PC-3 (cell line): ENCODE measurements at regions not wholly inside any gene's neighbourhood (a gene's known extent, or its start where the extent isn't known, plus 50 kb on each side); places are given as distances from the start of the nearest gene placed in this dataset.

Experiments
- ATAC-seq: fragments of 200-7000 bp; cut with Tn5 transposase; 2 replicates; pipeline ENCODE4 v1.9.1; 2020; ENCODE audit warnings: mild to moderate bottlenecking, moderate library complexity
- BruUV-seq: library from RNA; stranded (reverse); fragments of 400-500 nt; replicated peaks from 2 replicates; lab custom pipeline; 2021; lab: Mats Ljungman, UMichigan
- CTCF ChIA-PET: fragments of 300-600 bp; sonication (Branson Sonifier 250); formaldehyde crosslinking; loops from one replicate; lab custom pipeline; 2022; ENCODE audit warnings: antibody characterized with exemption; lab: Charles Lee
- POLR2A ChIA-PET: fragments of 300-600 bp; sonication (Branson Sonifier 250); formaldehyde crosslinking; loops from one replicate; lab custom pipeline; 2022; ENCODE audit warnings: antibody characterized with exemption; ENCODE audit not compliant: unreplicated experiment; lab: Charles Lee
- DNase-seq: peaks from one replicate; pipeline ENCODE4 v3.0.0-alpha.2; 2015
- H2AFZ ChIP-seq: fragments of 300-600 bp; sonication (generic); 2 replicates; pipeline ENCODE4 v1.6.0; 2016; ENCODE audit warnings: antibody characterized with exemption, low read length
- H3F3A ChIP-seq: fragments of 300-600 bp; sonication (generic); one replicate; pipeline ENCODE4 v1.6.0; 2017; ENCODE audit warnings: antibody characterized with exemption, low read length, control low read depth, mild to moderate bottlenecking; ENCODE audit not compliant: unreplicated experiment
- H3K27ac ChIP-seq: fragments of 300-600 bp; sonication (generic); 2 replicates; pipeline ENCODE4 v1.5.1; 2016; ENCODE audit warnings: mild to moderate bottlenecking, low read length
- H3K27me3 ChIP-seq: fragments of 300-600 bp; sonication (generic); 2 replicates; pipeline ENCODE4 v1.6.1; 2016; ENCODE audit warnings: low read length, mixed read lengths
- H3K36me3 ChIP-seq: fragments of 300-600 bp; sonication (generic); 2 replicates; pipeline ENCODE4 v1.6.1; 2016; ENCODE audit warnings: low read depth, mixed run types, low read length, mixed read lengths
- H3K4me1 ChIP-seq: fragments of 300-600 bp; sonication (generic); 2 replicates; pipeline ENCODE4 v1.5.1; 2016; ENCODE audit warnings: low read length; ENCODE audit not compliant: insufficient read depth
- H3K4me2 ChIP-seq: fragments of 300-600 bp; sonication (generic); 2 replicates; pipeline ENCODE4 v1.6.0; 2016; ENCODE audit warnings: low read length
- H3K4me3 ChIP-seq: fragments of 300-600 bp; sonication (generic); 2 replicates; pipeline ENCODE4 v1.5.1; 2016; ENCODE audit warnings: mild to moderate bottlenecking, low read length, mixed read lengths
- H3K79me2 ChIP-seq: fragments of 300-600 bp; sonication (generic); 2 replicates; pipeline ENCODE4 v1.6.1; 2017; ENCODE audit warnings: low read length, mixed read lengths
- H3K9ac ChIP-seq: fragments of 300-600 bp; sonication (generic); 2 replicates; pipeline ENCODE4 v1.6.0; 2016; ENCODE audit warnings: mild to moderate bottlenecking, low read length
- H3K9me2 ChIP-seq: fragments of 300-600 bp; sonication (generic); replicated peaks from 2 replicates; pipeline ENCODE4 v1.6.1; 2016; ENCODE audit warnings: mixed run types, low read length, mixed read lengths
- H3K9me3 ChIP-seq: fragments of 300-600 bp; sonication (generic); 2 replicates; pipeline ENCODE4 v1.6.1; 2016; ENCODE audit warnings: low read length, mixed read lengths
- H4K20me1 ChIP-seq: fragments of 300-600 bp; sonication (generic); 2 replicates; pipeline ENCODE4 v1.6.1; 2016; ENCODE audit warnings: low read length, mixed read lengths
- EZH2 ChIP-seq: fragments of 300-600 bp; sonication (generic); IDR thresholded peaks from one replicate; pipeline ENCODE4 v1.6.1; 2017; ENCODE audit warnings: antibody characterized with exemption, mild to moderate bottlenecking, low read length; ENCODE audit not compliant: unreplicated experiment
- EZH2phosphoT487 ChIP-seq: fragments of 300-600 bp; sonication (generic); IDR thresholded peaks from 2 replicates; pipeline ENCODE4 v1.6.1; 2018; ENCODE audit warnings: mild to moderate bottlenecking, antibody characterized with exemption, low read length, borderline replicate concordance
- intact Hi-C: fragments of 100-400 bp; cut with micrococcal nuclease; formaldehyde crosslinking; loops from 2 replicates; pipeline ENCODE4 v1.9.0; 2023
- TF ChIP-seq, protein P1 (sequence below): fragments of 300-600 bp; sonication (generic); conservative IDR thresholded peaks from 2 replicates; pipeline ENCODE4 v1.5.1; 2017; ENCODE audit warnings: antibody characterized with exemption, low read depth, mild to moderate bottlenecking, low read length

- no peaks in the 10 kb centered on the region for H3F3A ChIP-seq
- DNase-seq: peak; percentile 9
- intact Hi-C loops: no loop called here
- H3K9ac ChIP-seq: no peak overlapping the region
- no peak overlapping the region for H3K27ac ChIP-seq
- no peaks in the 10 kb centered on the region for H4K20me1 ChIP-seq
- no peak overlapping the region for H3K4me3 ChIP-seq
- no TSS peak for BruUV-seq
- peaks cover 16% of the 10 kb centered on the region; the same call in 1 of the 2 replicates for H3K27me3 ChIP-seq
- H3K4me1 ChIP-seq: no peaks in the 10 kb centered on the region
- CTCF ChIA-PET: no interaction called here
- no peak overlapping the region for H3K4me2 ChIP-seq
- H3K9me3 ChIP-seq: no peaks in the 10 kb centered on the region
- no peak overlapping the region for H2AFZ ChIP-seq
- POLR2A ChIA-PET: no interaction called here
- no peak for TF ChIP-seq EZH2
- no peak for TF ChIP-seq EZH2phosphoT487
- TF ChIP-seq, protein P1, sequence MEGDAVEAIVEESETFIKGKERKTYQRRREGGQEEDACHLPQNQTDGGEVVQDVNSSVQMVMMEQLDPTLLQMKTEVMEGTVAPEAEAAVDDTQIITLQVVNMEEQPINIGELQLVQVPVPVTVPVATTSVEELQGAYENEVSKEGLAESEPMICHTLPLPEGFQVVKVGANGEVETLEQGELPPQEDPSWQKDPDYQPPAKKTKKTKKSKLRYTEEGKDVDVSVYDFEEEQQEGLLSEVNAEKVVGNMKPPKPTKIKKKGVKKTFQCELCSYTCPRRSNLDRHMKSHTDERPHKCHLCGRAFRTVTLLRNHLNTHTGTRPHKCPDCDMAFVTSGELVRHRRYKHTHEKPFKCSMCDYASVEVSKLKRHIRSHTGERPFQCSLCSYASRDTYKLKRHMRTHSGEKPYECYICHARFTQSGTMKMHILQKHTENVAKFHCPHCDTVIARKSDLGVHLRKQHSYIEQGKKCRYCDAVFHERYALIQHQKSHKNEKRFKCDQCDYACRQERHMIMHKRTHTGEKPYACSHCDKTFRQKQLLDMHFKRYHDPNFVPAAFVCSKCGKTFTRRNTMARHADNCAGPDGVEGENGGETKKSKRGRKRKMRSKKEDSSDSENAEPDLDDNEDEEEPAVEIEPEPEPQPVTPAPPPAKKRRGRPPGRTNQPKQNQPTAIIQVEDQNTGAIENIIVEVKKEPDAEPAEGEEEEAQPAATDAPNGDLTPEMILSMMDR: no peak
- no peak for ATAC-seq
- no peaks in the 10 kb centered on the region for H3K79me2 ChIP-seq
- no peaks in the 10 kb centered on the region for H3K9me2 ChIP-seq
- no peaks in the 10 kb centered on the region for H3K36me3 ChIP-seq
Measured at GRCh38 chr10:105875050-105875449, 1234.0 kb downstream of the SORCS3 start.

GRCh38 chr10:105872665-105873064 lies 1231.6 kb downstream of the SORCS3 start:
- H3K9me2 ChIP-seq: no peaks in the 10 kb centered on the region
- no peaks in the 10 kb centered on the region for H3K79me2 ChIP-seq
- TF ChIP-seq, protein P1: no peak
- TF ChIP-seq EZH2: no peak
- no peak for TF ChIP-seq EZH2phosphoT487
- ChIA-PET CTCF (no interaction called here), POLR2A (no interaction called here)
- no peak for DNase-seq
- H3K36me3 ChIP-seq: no peaks in the 10 kb centered on the region
- H3K9me3 ChIP-seq: no peaks in the 10 kb centered on the region
- no peak overlapping the region for H3K27ac ChIP-seq
- intact Hi-C loops: no loop called here
- H4K20me1 ChIP-seq: no peaks in the 10 kb centered on the region
- no TSS peak for BruUV-seq
- ATAC-seq: no peak
- no peak overlapping the region for H2AFZ ChIP-seq
- H3K27me3 ChIP-seq: peaks cover 12% of the 10 kb centered on the region; the same call in 1 of the 2 replicates
- H3K4me3 ChIP-seq: no peak overlapping the region
- H3K4me2 ChIP-seq: no peak overlapping the region
- H3F3A ChIP-seq: no peaks in the 10 kb centered on the region
- H3K9ac ChIP-seq: no peak overlapping the region
- no peaks in the 10 kb centered on the region for H3K4me1 ChIP-seq

DNA sequence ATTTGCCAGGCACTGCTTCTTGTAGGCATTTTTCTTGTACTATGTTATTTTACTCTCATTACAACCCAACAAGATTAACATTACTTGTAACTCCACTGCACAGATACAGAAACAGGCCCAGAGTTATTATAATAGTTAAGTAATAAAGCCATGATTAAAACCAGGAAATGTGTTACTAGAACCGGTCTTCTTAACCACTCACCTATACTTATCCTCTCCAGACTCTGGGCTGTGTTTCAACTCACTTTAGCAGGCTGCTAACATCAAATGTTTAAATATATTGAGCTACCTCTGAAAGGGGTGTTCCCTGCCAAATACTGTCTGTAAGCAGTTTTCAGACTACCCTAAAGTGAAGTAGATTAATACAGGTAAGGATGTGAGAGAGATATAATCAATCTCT lies 1227.8 kb downstream of the SORCS3 start:
- no peak overlapping the region for H2AFZ ChIP-seq
- H3K9ac ChIP-seq: no peak overlapping the region
- H3K79me2 ChIP-seq: no peaks in the 10 kb centered on the region
- H3K27me3 ChIP-seq: no peaks in the 10 kb centered on the region
- H3K4me3 ChIP-seq: no peak overlapping the region
- no peak for DNase-seq
- H3K4me1 ChIP-seq: no peaks in the 10 kb centered on the region
- H3K36me3 ChIP-seq: no peaks in the 10 kb centered on the region
- H3K27ac ChIP-seq: no peak overlapping the region
- no peaks in the 10 kb centered on the region for H3F3A ChIP-seq
- H3K4me2 ChIP-seq: no peak overlapping the region
- ChIA-PET POLR2A (no interaction called here), CTCF (no interaction called here)
- H3K9me2 ChIP-seq: no peaks in the 10 kb centered on the region
- no TSS peak for BruUV-seq
- no peaks in the 10 kb centered on the region for H3K9me3 ChIP-seq
- intact Hi-C loops: no loop called here
- TF ChIP-seq, protein P1: no peak
- TF ChIP-seq EZH2phosphoT487 (no peak), EZH2 (no peak)
- H4K20me1 ChIP-seq: no peaks in the 10 kb centered on the region
- ATAC-seq: no peak
